Prostate gland (tissue), 2 donors: ENCODE measurements at regions not wholly inside any gene's neighbourhood (a gene's known extent, or its start where the extent isn't known, plus 50 kb on each side); places are given as distances from the start of the nearest gene placed in this dataset.

Experiments
- CTCF ChIP-seq, 4 experiments: fragments of 200-600 bp in 2 of 4; fragments of 450-650 bp in 2 of 4; sonication (generic) in 2 of 4; IDR thresholded peaks; 1 replicate in 3 of 4; 2 replicates in 1 of 4; pipeline ENCODE4 v1.5.1; 2016 to 2019; ENCODE audit warnings: antibody characterized with exemption in 4 of 4, mild to moderate bottlenecking in 2 of 4, moderate library complexity in 2 of 4
- POLR2A ChIP-seq: fragments of 450-650 bp; IDR thresholded peaks from one replicate; pipeline ENCODE4 v1.6.1; 2016; ENCODE audit warnings: antibody characterized with exemption, mild to moderate bottlenecking

GRCh38 chr12:3364226-3364625 is 126.8 kb upstream of the PRMT8 start:
- TF ChIP-seq CTCF (IDR thresholded peaks at IDR 0.05) (no peak), POLR2A (no peak)
